Tibial artery (tissue), 4 donors: ENCODE measurements at regions not wholly inside any gene's neighbourhood (a gene's known extent, or its start where the extent isn't known, plus 50 kb on each side); places are given as distances from the start of the nearest gene placed in this dataset.
A peak's percentile ranks its signal among the peaks of the same experiment; 100 is the strongest.

Experiments used
- DNase-seq, 2 donors: peaks; one replicate each; pipeline ENCODE4 v3.0.0-alpha.2; 2019
- H3K27ac ChIP-seq, 2 donors: fragments of 200-600 bp; sonication (generic) in 1 of 2; 1 replicate in 1 of 2; 2 replicates in 1 of 2; pipeline ENCODE4 v1.5.1; 2018 to 2019; ENCODE audit warnings: mild to moderate bottlenecking in 1 of 2
- H3K27me3 ChIP-seq, 2 donors: fragments of 200-600 bp; sonication (generic) in 1 of 2; one replicate each; pipeline versions ENCODE4 v1.5.1 to v1.6.0; 2016 to 2019
- H3K36me3 ChIP-seq, 3 donors: fragments of 200-600 bp; sonication (generic) in 2 of 3; one replicate each; pipeline ENCODE4 v1.5.1; 2016 to 2019; ENCODE audit warnings: mild to moderate bottlenecking in 2 of 3
- H3K4me1 ChIP-seq, 4 donors: fragments of 200-600 bp; sonication (generic) in 2 of 4; 1 replicate in 3 of 4; 2 replicates in 1 of 4; pipeline ENCODE4 v1.5.1; 2016 to 2019
- H3K4me3 ChIP-seq, 2 donors: fragments of 200-600 bp; sonication (generic) in 1 of 2; 1 replicate in 1 of 2; 2 replicates in 1 of 2; pipeline ENCODE4 v1.5.1; 2018 to 2019; ENCODE audit warnings: mild to moderate bottlenecking in 2 of 2
- H3K9me3 ChIP-seq, 3 donors: fragments of 200-600 bp; sonication (generic) in 1 of 3; one replicate each; pipeline ENCODE4 v1.5.1; 2016 to 2019
- intact Hi-C: fragments of 100-400 bp; cut with DNase I; formaldehyde crosslinking; loops from one replicate; pipeline ENCODE4 v1.15.0; 2023; ENCODE audit warnings: low total_unique reads
- TF ChIP-seq, protein P1 (sequence below), 2 experiments: fragments of 200-600 bp in 1 of 2; fragments of 450-650 bp in 1 of 2; IDR thresholded peaks; one replicate each; pipeline ENCODE4 v1.5.1; 2017 to 2019; ENCODE audit warnings: antibody characterized with exemption in 2 of 2, mild to moderate bottlenecking in 1 of 2, moderate library complexity in 1 of 2

DNA sequence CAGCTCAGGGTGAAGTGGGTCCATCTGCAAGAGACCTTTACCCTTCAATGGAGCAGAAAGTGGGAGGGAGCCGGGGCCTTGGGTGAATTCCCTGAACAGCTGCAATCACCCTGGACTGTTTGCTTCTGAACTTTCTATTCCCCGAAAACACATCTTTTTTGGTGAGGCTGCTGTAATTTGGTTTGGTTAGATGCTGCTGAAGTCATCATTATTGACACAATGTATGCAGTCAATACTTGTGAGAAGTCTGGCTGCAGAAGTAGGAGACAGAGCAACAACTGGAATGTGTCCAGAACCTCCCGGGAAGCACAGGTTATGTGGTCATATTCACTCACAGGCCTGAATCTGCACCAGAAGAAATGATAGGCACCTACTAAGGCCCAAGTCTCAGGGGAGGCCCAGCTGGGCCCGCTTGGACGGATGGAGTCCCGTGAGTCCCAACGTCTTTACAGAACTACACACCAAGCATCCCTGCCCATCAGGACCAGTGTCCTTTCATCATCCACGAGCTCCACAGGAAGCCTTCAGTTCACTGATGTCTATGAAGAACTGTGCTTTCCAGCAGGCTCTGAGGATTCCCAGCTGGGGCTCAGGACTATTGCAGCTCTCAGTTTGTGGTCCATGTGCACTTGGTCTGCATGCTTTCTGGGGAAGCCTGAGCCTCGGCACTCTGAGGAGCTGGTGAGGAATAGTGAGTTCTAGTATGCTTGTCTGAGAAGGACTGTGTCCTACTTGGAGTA lies 177.6 kb downstream of the THBS2 start:
- DNase-seq: no peak
- TF ChIP-seq, protein P1, sequence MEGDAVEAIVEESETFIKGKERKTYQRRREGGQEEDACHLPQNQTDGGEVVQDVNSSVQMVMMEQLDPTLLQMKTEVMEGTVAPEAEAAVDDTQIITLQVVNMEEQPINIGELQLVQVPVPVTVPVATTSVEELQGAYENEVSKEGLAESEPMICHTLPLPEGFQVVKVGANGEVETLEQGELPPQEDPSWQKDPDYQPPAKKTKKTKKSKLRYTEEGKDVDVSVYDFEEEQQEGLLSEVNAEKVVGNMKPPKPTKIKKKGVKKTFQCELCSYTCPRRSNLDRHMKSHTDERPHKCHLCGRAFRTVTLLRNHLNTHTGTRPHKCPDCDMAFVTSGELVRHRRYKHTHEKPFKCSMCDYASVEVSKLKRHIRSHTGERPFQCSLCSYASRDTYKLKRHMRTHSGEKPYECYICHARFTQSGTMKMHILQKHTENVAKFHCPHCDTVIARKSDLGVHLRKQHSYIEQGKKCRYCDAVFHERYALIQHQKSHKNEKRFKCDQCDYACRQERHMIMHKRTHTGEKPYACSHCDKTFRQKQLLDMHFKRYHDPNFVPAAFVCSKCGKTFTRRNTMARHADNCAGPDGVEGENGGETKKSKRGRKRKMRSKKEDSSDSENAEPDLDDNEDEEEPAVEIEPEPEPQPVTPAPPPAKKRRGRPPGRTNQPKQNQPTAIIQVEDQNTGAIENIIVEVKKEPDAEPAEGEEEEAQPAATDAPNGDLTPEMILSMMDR (IDR thresholded peaks at IDR 0.05): no peak
- Histone ChIP-seq H3K4me1 (peaks cover 0 to 52% (median 29%) of the 10 kb centered on the region in 4 donors), H3K36me3 (no peaks in the 10 kb centered on the region), H3K27me3 (no peaks in the 10 kb centered on the region), H3K9me3 (no peaks in the 10 kb centered on the region), H3K4me3 (no peak overlapping the region), H3K27ac (peak overlapping the region; percentile 58 to 77)
- intact Hi-C loops: loop anchor here (10.0 kb wide), 1 partner anchor 89 kb away; no protein-coding TSS in a partner anchor

DNA sequence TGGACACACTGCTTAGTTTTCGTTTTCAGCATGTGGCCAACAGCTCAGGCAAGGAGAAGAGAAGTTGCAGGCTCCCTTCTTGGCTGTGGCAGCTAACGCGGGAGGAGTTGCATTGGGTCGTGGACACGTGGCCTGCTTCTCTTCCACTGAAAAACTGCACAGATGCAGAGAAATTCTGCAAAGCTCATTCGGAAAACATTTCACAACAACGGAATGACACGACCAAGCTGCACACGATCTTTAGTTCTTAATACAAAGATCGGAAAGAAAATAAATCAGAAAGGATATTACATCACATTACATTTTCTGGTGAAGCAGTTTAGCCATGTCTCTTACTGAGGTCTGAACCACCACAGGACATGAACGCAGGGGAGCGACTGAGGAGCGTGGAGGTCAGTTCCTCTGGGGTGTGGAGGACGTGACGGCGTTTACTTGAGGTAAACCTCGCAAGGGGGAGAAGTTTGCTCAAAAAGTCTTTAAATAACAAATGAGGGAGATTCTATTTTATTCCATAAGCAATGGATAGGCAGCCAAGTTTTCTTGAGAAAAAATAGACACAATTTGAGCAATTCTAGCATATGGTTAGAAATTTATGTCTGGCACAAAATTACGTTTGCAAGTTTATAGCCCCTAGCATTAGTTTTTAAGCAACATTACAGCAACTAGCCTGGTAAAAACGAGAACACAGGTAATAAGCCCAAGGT lies 178.3 kb downstream of the THBS2 start:
- peak overlapping the region; percentile 58 to 77 for H3K27ac ChIP-seq
- TF ChIP-seq, protein P1 (IDR thresholded peaks at IDR 0.05): no peak
- no peaks in the 10 kb centered on the region for H3K9me3 ChIP-seq
- H3K36me3 ChIP-seq: no peaks in the 10 kb centered on the region
- H3K4me1 ChIP-seq: peaks cover 0 to 57% (median 32%) of the 10 kb centered on the region in 4 donors
- H3K4me3 ChIP-seq: peak overlapping the region in 1 of 2 donors; percentile 3
- DNase-seq: peak; percentile 79 to 89
- intact Hi-C loops: loop anchor here (10.0 kb wide), 1 partner anchor 89 kb away; no protein-coding TSS in a partner anchor
- no peaks in the 10 kb centered on the region for H3K27me3 ChIP-seq

DNA sequence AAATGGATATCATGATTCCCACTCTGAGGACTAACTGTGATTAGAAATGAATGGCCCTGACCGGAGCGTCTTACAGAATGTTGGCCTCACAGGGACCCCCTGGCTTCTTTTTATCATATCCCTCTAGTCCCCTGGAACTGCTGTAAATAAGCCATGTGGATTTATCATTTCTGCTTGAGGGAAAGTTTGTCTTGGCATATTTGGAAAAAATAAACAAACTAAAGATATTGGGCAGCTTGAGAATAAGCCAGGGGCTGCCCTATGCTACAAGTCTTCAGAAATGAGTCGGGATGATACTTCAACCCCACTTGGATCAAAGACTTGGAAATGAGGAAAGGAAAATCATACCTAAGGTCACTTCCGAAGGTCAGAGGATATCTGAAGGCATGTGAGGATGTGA lies 179.1 kb downstream of the THBS2 start:
- H3K27me3 ChIP-seq: no peaks in the 10 kb centered on the region
- peaks cover 0 to 66% (median 40%) of the 10 kb centered on the region in 4 donors for H3K4me1 ChIP-seq
- H3K27ac ChIP-seq: peak overlapping the region; percentile 58 to 77
- intact Hi-C loops: loop anchor here (10.0 kb wide), 1 partner anchor 90 kb away; no protein-coding TSS in a partner anchor
- DNase-seq: no peak
- TF ChIP-seq, protein P1 (IDR thresholded peaks at IDR 0.05): no peak
- H3K4me3 ChIP-seq: no peak overlapping the region
- H3K9me3 ChIP-seq: no peaks in the 10 kb centered on the region
- H3K36me3 ChIP-seq: no peaks in the 10 kb centered on the region

DNA sequence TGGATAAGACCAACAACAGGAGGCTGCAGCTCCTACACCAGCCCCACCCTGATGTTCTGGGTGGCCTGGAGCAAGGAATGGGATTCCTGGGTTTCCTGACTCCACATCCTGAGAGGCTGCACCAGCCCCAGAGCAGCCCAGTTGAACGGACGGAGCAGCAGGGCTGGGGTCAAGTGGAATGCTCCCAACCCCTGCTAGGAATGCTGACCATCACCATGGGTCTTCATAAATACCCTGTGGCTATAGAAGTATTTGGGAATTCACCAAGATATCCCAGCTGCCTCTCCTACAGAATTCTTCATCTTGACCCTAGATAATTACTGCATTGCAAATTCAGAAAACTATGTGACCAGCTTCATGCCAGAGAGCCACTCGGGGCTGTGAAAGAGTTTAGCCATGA lies 180.3 kb downstream of the THBS2 start:
- Histone ChIP-seq H3K36me3 (no peaks in the 10 kb centered on the region), H3K27me3 (no peaks in the 10 kb centered on the region), H3K27ac (peak overlapping the region; percentile 42 to 77), H3K9me3 (no peaks in the 10 kb centered on the region), H3K4me1 (peaks cover 0 to 78% (median 41%) of the 10 kb centered on the region in 4 donors), H3K4me3 (no peak overlapping the region)
- intact Hi-C loops: loop anchor here (10.0 kb wide), 1 partner anchor 91 kb away; no protein-coding TSS in a partner anchor
- DNase-seq: no peak
- TF ChIP-seq, protein P1 (IDR thresholded peaks at IDR 0.05): no peak

DNA sequence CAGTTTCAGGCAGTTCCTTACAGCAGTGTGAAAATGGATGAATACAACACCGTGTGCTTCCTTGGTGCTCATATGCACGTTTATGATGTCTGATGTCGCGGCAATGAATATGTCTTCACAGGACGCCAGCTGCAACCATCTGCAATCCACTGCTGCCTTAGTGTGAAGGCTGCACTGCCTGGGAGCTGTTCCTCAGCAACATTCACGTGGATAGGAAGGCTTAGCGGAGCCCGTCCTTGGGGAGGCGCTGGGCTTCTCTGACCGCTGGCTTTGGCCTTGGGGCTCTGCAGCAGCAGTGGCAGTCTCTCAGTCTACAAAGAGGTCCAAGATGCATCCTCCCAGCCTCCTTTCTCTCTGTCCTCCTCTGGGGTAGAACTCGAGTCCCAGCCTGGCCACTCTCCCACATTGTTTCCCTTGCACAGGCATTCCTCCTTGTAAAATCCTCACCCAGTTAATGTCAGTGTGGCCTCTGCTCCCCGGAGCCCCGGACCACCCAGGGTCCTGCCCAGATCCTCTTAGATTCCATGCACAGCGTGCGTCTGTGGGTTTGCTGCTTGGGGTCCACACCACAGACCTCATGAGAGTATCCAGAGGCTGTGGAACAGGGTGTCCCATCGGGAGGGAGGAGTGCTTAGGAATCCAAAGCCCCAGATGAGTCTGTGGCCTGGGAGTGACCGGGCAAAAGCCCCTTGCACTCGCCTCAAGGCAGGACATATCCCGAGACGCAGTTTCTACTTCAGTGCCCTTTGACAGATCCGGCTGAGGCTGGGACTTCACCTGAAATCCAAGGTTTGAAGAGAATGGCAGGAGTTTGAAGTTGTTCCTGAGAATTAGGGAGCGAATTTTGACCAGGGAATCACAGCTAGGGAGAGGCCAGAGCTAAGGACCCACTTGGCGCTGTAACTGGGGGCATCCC lies 181.3 kb downstream of the THBS2 start:
- DNase-seq: no peak
- H3K4me3 ChIP-seq: no peak overlapping the region
- H3K27me3 ChIP-seq: no peaks in the 10 kb centered on the region
- peak overlapping the region; percentile 72 to 77 for H3K27ac ChIP-seq
- H3K36me3 ChIP-seq: no peaks in the 10 kb centered on the region
- TF ChIP-seq, protein P1 (IDR thresholded peaks at IDR 0.05): no peak
- H3K9me3 ChIP-seq: no peaks in the 10 kb centered on the region
- H3K4me1 ChIP-seq: peaks cover 0 to 79% (median 41%) of the 10 kb centered on the region in 4 donors
- intact Hi-C loops: loop anchor here (10.0 kb wide), 1 partner anchor 92 kb away; no protein-coding TSS in a partner anchor
